ENCODE measurements at regions not wholly inside any gene's neighbourhood (a gene's known extent, or its start where the extent isn't known, plus 50 kb on each side); places are given as distances from the start of the nearest gene placed in this dataset.
"Not testable (repeated sequence)": the region's sequence is repeated elsewhere in the genome, so short reads cannot be mapped to it uniquely, and the experiment has no call there.

- no peak for DNase-seq
These were observed 58.3 kb downstream of the C11orf87 start for GRCh38 chr11:109480251-109480650.

GRCh38 chr11:109486129-109486528 lies 64.1 kb downstream of the C11orf87 start:
- DNase-seq, result no peak

- DNase-seq, result no peak
These were observed 69.1 kb downstream of the C11orf87 start for GRCh38 chr11:109490953-109491635.

GRCh38 chr11:109506115-109506514 lies 84.1 kb downstream of the C11orf87 start:
- DNase-seq, result no peak

- DNase-seq, result no peak
These were observed 85.3 kb downstream of the C11orf87 start for GRCh38 chr11:109507331-109507730.

- DNase-seq, result no peak
These were observed 86.0 kb downstream of the C11orf87 start for GRCh38 chr11:109507836-109508561.

- no peak for DNase-seq
These were observed 87.0 kb downstream of the C11orf87 start for GRCh38 chr11:109508943-109509342.

GRCh38 chr11:109510316-109510715 lies 88.3 kb downstream of the C11orf87 start:
- DNase-seq, result no peak

- no peak for DNase-seq
These were observed 89.6 kb downstream of the C11orf87 start for GRCh38 chr11:109511598-109511997.

- no peak for DNase-seq
These were observed 90.3 kb downstream of the C11orf87 start for GRCh38 chr11:109512249-109512648.

- no peak for DNase-seq
These were observed 90.7 kb downstream of the C11orf87 start for GRCh38 chr11:109512680-109513079.

- no peak for DNase-seq
These were observed 92.5 kb downstream of the C11orf87 start for GRCh38 chr11:109514313-109515018.

GRCh38 chr11:109519253-109519652 lies 97.3 kb downstream of the C11orf87 start:
- DNase-seq, result no peak

GRCh38 chr11:109521571-109522086 lies 99.6 kb downstream of the C11orf87 start:
- DNase-seq, result no peak

GRCh38 chr11:109522116-109522755 lies 100.2 kb downstream of the C11orf87 start:
- DNase-seq, result no peak

GRCh38 chr11:109525636-109526035 lies 103.6 kb downstream of the C11orf87 start:
- not testable (repeated sequence) for DNase-seq

- no peak for DNase-seq
These were observed 104.1 kb downstream of the C11orf87 start for GRCh38 chr11:109526061-109526460.

- no peak for DNase-seq
These were observed 104.9 kb downstream of the C11orf87 start for GRCh38 chr11:109526931-109527330.

- no peak for DNase-seq
These were observed 105.5 kb downstream of the C11orf87 start for GRCh38 chr11:109527496-109527895.

GRCh38 chr11:109547356-109548027 lies 125.5 kb downstream of the C11orf87 start:
- DNase-seq, result no peak

- DNase-seq, result no peak
These were observed 130.4 kb downstream of the C11orf87 start for GRCh38 chr11:109552376-109552775.

GRCh38 chr11:109553284-109553683 lies 131.3 kb downstream of the C11orf87 start:
- no peak for DNase-seq

GRCh38 chr11:109554951-109555350 lies 133.0 kb downstream of the C11orf87 start:
- no peak for DNase-seq

All from activated naive CD4-positive, alpha-beta T cell treated with Interleukin-2 at 50 U/mL for 16 hours (primary cell).